ENCODE measurements at regions not wholly inside any gene's neighbourhood (a gene's known extent, or its start where the extent isn't known, plus 50 kb on each side); places are given as distances from the start of the nearest gene placed in this dataset.

DNA sequence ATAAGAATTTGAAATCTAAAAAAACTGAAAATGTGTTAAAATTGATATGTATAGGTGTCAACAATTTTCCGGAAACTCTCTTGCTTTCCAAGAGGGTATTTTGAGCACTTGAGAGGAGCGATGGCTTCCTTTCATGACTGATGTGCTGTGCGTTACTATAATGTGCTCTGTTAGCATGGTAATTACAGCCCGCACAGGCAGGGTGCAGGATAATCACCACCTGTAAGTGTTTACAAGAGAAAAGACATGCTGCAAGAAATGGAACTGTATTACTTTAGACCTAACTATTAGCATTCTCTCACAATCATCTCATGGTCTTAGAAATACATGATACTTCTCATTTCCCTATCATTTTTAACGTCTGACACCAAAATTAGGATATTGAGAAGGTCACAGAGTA, 92.4 kb upstream of the ADARB2 start:
- no peak for FAIRE-seq

DNA sequence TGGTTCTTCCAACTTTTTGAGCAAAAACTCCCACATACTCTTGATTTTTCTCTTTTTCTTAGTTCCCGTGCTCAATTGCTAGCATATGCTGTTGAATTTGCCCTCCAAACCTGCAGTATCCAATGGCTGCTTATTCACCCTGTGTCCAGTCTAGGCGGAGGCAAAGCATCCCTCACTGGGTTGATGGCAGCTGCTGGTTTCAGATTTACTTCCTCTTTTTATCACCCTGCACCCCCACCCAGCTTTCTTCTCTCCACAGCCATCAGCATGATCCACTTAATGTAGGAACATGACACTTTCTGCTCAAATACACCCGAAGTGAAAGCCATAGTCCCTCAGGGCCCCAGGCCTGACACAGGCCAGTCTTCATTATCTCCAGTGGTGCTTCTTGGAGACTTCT, 87.6 kb upstream of the ADARB2 start:
- FAIRE-seq: no peak

DNA sequence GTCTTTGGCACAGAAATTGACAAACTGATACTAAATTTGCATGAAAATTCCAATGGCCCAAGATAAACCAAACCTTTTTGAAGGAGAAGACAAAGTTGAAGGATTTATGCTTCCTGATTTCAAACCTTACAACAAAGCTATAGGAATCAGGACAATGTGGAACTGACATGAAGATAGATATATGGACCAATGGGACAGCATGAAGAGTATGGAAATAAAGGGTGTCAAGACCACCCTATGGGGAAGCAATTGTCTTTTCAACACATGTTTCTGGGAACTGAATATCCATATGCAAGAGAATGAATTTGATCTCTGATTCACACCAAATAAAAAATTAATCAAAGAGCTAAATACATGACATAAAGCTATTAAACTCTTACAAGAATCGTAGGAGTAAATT, 77.2 kb upstream of the ADARB2 start:
- FAIRE-seq: no peak

DNA sequence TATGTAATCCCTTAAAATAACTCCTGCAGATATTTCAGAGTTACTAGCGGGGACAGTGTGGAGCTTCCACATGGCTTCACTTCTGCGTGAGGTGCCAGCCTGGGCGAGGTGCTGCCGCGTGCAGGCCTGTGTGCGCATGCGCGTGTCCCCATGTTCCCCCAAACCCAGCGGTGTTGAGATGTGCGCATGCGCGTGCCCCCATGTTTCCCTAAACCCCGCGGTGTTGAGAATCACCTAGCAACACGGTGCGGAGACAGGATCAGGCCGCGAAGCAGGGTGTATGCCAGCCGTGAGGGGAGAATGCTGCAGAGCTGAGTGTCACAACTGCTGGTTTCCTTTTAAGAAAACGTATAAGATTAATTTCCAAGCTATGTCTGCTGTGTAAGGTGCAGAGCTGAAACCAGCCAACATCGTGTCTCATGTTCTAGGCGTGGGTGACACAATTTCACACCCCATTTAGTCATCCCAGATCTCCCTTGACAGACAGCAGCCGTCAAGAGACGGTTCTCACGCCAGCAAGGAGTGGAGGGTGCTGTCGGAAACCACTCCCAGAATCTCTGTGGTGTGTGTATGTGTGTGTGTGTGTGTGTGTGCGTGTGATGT, 71.9 kb upstream of the ADARB2 start:
- FAIRE-seq: no peak

DNA sequence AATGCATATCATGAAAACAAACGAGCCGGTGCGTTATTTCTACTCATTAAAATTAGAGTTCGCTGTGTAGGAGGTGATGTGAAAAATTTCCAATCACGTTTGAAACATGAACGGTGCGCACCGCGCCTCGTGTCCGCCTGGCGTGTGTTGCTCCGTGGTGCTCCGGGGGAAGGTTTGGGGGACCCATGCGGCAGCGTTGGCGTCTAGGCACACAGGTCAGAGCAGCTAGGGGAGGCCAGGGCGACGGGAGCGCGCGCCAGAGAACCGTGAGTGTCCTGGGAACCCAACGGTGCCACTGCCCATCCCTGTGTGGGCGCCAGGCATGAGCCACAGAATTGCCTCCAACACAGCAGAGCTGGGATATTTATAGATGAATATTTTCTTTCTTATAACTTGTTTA, 70.6 kb upstream of the ADARB2 start:
- no peak for FAIRE-seq

DNA sequence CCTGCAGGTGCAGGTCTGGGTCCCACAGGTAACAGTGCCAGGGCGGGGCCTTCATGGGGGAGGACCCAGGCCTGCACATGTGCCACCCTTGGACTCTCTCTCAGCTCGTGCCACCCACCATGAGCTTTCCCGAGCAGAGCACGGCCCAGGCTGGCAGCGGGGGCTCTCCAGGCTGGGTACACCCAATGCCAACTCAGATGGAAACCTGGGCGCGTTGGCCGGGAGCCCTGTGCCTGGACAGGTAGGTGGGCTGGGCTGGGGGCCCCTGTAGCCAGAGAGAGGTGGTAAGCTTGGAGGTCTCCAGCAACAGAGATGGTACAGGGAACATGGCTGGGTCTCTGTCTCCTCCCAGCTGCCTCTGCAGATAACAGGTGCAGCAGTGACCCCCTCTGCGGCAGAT, 69.9 kb upstream of the ADARB2 start:
- no peak for FAIRE-seq

DNA sequence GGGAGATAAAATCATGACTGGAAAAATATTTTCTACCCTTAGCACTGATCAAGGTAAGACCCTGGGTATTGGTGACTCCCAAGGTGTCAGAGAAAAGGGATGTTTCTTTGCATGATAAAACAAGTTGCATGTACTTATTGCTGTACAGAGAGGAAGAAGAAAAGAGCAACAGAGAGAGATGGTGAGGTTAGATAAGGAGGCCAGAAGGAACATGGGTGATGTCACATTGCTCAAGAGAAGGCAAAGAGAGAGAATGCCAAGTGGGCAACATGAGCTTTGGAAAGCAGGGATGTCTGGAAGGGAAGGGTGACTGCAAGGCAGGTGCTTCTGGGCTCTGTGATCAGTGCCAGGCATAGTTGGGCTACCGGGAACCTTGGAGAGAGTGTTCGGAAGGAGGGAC, 65.1 kb upstream of the ADARB2 start:
- no peak for FAIRE-seq

DNA sequence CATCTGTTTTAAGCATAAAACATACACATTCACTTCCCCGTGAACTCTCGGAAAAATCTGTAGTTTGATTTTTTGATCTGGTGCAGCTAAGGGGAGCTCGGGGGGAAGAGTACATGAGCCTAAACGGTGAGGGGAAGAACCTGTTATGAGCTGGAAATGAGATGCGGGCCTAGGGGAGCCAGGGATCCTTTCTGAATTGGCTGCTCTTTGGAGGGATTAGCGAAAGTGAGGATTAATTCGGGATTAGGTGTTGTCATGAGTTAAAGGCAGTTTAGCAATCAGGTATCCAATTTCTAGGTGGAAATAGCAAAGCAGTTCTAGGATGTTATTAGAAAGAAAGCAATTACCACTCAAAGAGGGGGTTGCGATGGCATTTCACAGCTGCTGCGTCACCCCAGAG, 51.1 kb upstream of the ADARB2 start:
- no peak for FAIRE-seq
